ENCODE measurements at regions not wholly inside any gene's neighbourhood (a gene's known extent, or its start where the extent isn't known, plus 50 kb on each side); places are given as distances from the start of the nearest gene placed in this dataset.

- TF ChIP-seq ZNF518A (tag by site-specific recombination; conservative IDR thresholded peaks at IDR 0.05; ENCODE audit: low read depth) (no peak), ZNF629 (tag by site-specific recombination; IDR thresholded peaks at IDR 0.05) (no peak), ZNF23 (tag by site-specific recombination; IDR thresholded peaks at IDR 0.05; ENCODE audit: borderline replicate concordance) (no peak), CTCF (tag by site-specific recombination; IDR thresholded peaks at IDR 0.05) (no peak), ZNF561 (tag by site-specific recombination; IDR thresholded peaks at IDR 0.05; ENCODE audit: borderline replicate concordance) (no peak), TRIM28 (IDR thresholded peaks at IDR 0.05; ENCODE audit: borderline replicate concordance, low read length) (no peak; the same call in 1 of the 2 replicates), ZNF768 (tag by site-specific recombination; IDR thresholded peaks at IDR 0.05) (no peak), ZNF148 (tag by site-specific recombination; IDR thresholded peaks at IDR 0.05; ENCODE audit: borderline replicate concordance) (no peak), ZNF639 (tag by site-specific recombination; IDR thresholded peaks at IDR 0.05) (no peak), REPIN1 (tag by site-specific recombination; IDR thresholded peaks at IDR 0.05; ENCODE audit: low read depth) (no peak), SETDB1 (IDR thresholded peaks at IDR 0.05; ENCODE audit: insufficient read length, low read length) (no peak), ZNF830 (tag by site-specific recombination; IDR thresholded peaks at IDR 0.05; ENCODE audit: low read depth) (no peak), ZNF274 (IDR thresholded peaks at IDR 0.05; ENCODE audit: low read length) (no peak), ZNF274 (tag by site-specific recombination; IDR thresholded peaks at IDR 0.05; ENCODE audit: borderline replicate concordance) (no peak)
These were observed 1255.1 kb downstream of the SLITRK1 start for GRCh38 chr13:82627183-82627582.
